H54 (cell line): ENCODE measurements at regions not wholly inside any gene's neighbourhood (a gene's known extent, or its start where the extent isn't known, plus 50 kb on each side); places are given as distances from the start of the nearest gene placed in this dataset.

Experiments used
- DNase-seq: peaks from one replicate; pipeline ENCODE4 v3.0.0; 2011; ENCODE audit warnings: low spot score, mixed read lengths; ENCODE audit not compliant: insufficient read length
- FAIRE-seq: peaks from 3 replicates; lab custom pipeline; 2011; peaks lifted over from hg19 to GRCh38; lab: Jason Lieb, UNC
- POLR2A ChIP-seq: IDR thresholded peaks from 2 replicates; pipeline ENCODE4 v1.6.1; 2011; ENCODE audit warnings: low read depth, mild to moderate bottlenecking, low read length

- FAIRE-seq (no peak), DNase-seq (no peak)
- TF ChIP-seq POLR2A = no peak
Measured at GRCh38 chr6:16844183-16844582, 82.9 kb upstream of the ATXN1 start.

- DNase-seq (no peak), FAIRE-seq (no peak)
- TF ChIP-seq POLR2A = no peak
Measured at GRCh38 chr6:16842676-16843075, 81.4 kb upstream of the ATXN1 start.

DNA sequence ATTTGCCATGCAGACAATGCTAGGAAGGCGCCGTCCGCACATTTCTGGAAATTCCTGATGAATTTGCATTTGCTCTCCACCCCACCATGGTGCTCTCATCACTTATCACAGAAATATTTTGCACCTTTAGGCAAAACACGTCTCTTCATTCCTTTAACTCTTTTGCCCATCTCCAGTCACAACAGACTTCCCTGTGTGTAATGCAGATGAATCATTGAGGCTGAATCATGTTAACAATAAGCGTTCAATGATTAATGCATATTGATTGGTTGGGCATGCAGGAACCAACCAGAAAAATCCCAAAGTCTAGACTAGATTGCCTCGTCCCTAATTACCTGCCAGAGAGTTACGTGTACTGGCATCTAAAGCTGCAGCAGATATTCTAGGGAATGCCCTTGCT is 80.0 kb upstream of the ATXN1 start:
- no peak for FAIRE-seq
- TF ChIP-seq POLR2A = no peak
- no peak for DNase-seq

DNA sequence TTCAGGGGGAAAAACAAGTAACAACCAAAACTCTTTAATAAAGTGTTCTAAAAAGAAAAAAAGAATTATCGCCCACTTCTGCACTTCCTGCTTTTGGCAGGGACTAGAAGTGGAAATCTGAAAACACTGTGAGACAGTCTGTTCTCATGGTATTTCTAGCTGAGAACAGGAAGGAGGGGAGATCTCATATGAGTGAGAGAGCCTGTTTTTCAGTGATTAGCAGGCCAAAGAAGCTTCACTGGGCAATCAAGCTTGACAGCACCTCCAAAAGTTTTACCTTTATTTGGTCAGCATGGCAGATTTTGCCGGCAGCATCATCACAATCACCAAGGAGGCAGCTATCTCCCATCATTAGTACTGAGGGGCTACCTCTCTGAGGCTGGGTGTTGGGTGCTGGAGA is 79.5 kb upstream of the ATXN1 start:
- FAIRE-seq (no peak), DNase-seq (no peak)

GRCh38 chr6:16840291-16840690 is 79.0 kb upstream of the ATXN1 start:
- FAIRE-seq (no peak), DNase-seq (no peak)
- TF ChIP-seq POLR2A = no peak

More for the DNA sequence above, 79.5 kb upstream of the ATXN1 start:
- no peak for TF ChIP-seq POLR2A

GRCh38 chr6:16839631-16840179 is 78.4 kb upstream of the ATXN1 start:
- no peak for DNase-seq
- FAIRE-seq = no peak
- no peak for TF ChIP-seq POLR2A

DNA sequence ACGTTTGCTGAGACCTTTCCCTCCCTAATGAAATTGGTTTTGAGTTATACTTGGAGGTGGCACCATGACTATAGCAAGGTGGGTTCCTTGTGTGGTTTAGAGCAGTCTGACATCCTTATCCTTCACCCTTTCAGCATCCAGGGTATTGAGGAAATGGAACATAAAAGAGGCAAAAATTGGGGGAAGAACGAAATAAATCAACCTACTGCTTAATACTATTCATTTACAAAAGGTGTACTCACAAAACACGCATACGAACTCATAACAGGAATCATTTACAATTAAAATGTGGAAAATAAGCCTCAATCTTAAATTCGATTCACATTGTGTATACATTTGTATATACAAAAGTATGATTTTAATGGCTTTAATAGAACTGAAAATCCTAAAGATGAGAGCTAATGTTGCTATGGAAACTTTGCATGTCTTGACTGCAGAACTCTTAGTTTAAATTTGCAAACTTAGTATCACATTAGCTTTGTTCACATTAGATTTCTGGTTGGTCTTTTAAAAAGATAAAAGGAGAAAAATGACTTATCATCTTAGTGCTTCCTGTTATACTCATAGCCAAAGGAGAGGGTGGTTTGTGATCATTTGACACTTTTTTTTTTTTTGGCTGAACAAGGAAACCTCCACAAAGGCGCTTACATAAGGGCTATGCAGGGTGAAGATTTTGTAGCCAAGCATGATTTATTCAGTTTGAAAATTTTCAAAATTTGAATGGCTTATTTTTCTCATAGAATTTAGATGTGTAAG is 76.1 kb upstream of the ATXN1 start:
- DNase-seq (no peak), FAIRE-seq (no peak)
- no peak for TF ChIP-seq POLR2A

- FAIRE-seq = no peak
- DNase-seq = no peak
- no peak for TF ChIP-seq POLR2A
Measured at GRCh38 chr6:16836144-16836981, 75.1 kb upstream of the ATXN1 start.

DNA sequence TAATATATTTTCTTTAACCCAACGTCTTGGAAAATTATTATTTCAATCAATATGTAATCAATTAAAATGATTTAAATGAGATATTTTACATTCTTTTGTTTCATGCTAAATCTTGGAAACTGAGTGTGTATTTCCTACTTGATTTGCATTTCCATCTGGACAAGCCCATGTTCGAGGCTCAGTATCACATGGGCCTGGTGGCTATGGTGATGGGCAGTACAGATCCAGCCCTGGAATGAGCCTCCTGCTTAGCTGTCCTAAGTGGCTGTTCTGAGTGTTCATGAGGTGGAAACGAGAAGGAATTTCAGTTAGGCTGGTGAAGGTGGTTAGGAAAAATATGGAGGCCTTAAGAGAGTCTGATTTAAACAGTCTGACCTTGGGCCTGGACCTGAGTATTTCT is 73.0 kb upstream of the ATXN1 start:
- FAIRE-seq = no peak

DNA sequence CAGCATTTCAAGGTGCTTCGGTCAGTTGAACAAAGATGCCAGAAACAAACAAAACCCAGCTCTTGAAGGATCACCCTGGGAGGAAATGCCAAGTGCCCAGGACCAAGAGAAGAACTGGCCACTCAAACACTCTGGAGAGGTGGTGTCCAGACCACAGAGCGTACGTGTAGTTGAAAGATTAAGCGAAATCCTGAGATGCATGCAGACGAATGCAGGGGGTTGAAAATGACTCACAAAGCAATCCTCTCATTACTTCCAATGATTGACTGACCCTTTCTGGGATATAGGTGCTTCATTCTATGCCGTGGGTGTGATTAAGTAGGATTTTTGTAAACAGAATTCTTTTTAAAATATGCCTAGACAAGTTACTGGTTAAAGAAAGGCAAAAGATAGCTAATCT is 71.5 kb upstream of the ATXN1 start:
- TF ChIP-seq POLR2A = no peak
- DNase-seq = no peak
- no peak for FAIRE-seq

More for the DNA sequence above, 73.0 kb upstream of the ATXN1 start:
- no peak for DNase-seq
- no peak for TF ChIP-seq POLR2A

DNA sequence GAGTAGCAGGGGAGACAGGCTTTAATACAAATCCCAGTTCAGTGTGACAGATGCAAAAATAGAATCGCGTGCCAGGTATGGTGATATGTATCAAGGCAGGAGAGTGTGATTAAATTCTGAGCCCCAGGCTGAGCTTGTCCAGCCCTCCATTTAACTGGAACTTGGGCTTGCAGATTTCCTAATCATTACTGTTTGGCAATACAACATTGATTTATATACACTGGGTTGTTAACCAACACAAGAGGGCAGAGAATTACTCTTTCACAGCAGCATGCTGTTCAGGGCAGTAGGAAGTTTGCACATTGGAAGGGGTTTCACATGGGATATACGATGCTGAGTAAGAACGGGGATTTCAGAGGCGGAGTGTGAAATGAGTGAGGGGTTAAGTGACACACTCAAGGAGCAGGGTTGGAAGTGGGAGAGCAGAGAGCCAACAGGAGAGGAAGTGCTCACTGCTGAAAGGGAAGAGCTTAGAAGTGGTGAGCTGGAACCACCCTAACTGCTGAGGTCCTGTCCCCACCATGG is 70.8 kb upstream of the ATXN1 start:
- DNase-seq (no peak), FAIRE-seq (no peak)
- no peak for TF ChIP-seq POLR2A

DNA sequence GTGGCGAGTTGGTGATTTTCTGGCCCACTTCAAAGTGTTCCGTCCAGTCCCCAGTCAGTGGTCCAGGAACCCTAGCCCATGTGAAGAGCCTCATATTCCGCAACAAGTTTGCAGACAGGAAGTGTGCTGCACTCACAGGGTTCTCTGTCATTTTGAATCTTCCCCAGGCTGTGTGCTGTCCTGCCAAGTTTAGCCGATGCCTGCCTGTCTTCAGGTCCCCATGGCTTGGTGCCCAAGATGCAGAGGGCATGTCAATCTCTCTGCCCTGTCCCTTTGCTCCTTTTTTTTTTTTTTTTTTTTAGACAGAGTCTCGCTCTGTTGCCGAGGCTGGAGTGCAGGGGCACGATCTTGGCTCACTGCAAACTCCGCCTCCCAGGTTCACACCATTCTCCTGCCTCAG is 69.9 kb upstream of the ATXN1 start:
- FAIRE-seq = no peak
- DNase-seq = no peak
- TF ChIP-seq POLR2A = no peak

DNA sequence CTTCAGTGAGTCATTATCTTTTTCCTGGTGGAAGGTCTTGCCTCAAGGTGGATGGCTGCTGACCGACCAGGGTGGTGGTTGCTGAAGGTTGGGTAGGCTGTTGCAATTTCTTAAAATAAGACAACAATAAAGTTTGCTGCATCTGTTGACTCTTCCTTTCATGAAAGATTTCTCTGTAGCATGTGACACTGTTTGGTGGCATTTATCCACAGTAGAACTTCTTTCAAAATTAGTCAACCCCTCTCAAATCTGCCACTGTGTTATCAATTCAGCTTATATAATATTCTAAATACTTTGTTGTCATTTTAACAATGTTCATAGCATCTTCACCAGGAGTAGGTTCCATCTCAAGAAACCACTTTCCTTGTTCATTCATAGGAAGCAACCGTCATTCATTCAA is 66.8 kb upstream of the ATXN1 start:
- DNase-seq = no peak
- FAIRE-seq = no peak
- no peak for TF ChIP-seq POLR2A

- FAIRE-seq (no peak), DNase-seq (no peak)
- no peak for TF ChIP-seq POLR2A
Measured at GRCh38 chr6:16827627-16828026, 66.4 kb upstream of the ATXN1 start.

DNA sequence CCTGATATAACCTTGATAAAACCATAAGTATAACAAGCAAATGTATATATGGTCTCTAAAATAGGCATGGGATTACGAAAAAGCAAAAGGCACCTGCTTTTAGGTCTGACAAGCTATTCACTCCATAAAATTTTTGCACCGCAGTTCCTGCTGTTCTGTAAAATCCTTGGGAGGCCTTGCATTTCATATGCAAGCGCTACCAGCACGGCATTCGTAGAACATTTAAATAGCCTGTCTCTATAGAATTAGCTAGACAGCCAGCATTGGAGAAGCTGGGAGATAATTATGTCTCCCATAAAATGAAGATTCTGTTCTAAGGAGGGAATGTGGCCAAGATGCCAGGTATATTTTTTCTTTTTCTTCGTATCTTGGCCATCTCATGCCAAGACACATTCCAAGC is 64.5 kb upstream of the ATXN1 start:
- no peak for DNase-seq

More for the DNA sequence above, 64.5 kb upstream of the ATXN1 start:
- FAIRE-seq = no peak
- TF ChIP-seq POLR2A = no peak
